Activated CD8-positive, alpha-beta memory T cell treated with anti-CD3 and anti-CD28 coated beads for 36 hours (primary cell): ENCODE measurements at regions not wholly inside any gene's neighbourhood (a gene's known extent, or its start where the extent isn't known, plus 50 kb on each side); places are given as distances from the start of the nearest gene placed in this dataset.

ENCODE experiments used
- CTCF ChIA-PET: fragments of 350-600 bp; sonication (Branson Sonifier 250); formaldehyde crosslinking; loops from one replicate; lab custom pipeline; 2021; ENCODE audit warnings: antibody characterized with exemption; lab: Charles Lee
- POLR2A ChIA-PET: fragments of 350-600 bp; sonication (Branson Sonifier 250); formaldehyde crosslinking; loops from one replicate; lab custom pipeline; 2021; ENCODE audit warnings: antibody characterized with exemption; lab: Charles Lee

GRCh38 chr4:62865261-62865660 lies 1544.0 kb downstream of the TECRL start:
- POLR2A ChIA-PET: no interaction called here
- CTCF ChIA-PET: no interaction called here

GRCh38 chr4:62849696-62850095 lies 1559.6 kb downstream of the TECRL start:
- POLR2A ChIA-PET: no interaction called here
- CTCF ChIA-PET: no interaction called here

GRCh38 chr4:62835631-62836030 lies 1573.6 kb downstream of the TECRL start:
- ChIA-PET POLR2A (no interaction called here), CTCF (no interaction called here)

- ChIA-PET CTCF (no interaction called here), POLR2A (no interaction called here)
Measured at GRCh38 chr4:62822306-62822705, 1586.9 kb downstream of the TECRL start.

- ChIA-PET CTCF (no interaction called here), POLR2A (no interaction called here)
Measured at GRCh38 chr4:62816566-62816965, 1592.7 kb downstream of the TECRL start.

- POLR2A ChIA-PET: no interaction called here
- CTCF ChIA-PET: no interaction called here
Measured at GRCh38 chr4:62814510-62815047, 1594.7 kb downstream of the TECRL start.

- ChIA-PET CTCF (no interaction called here), POLR2A (no interaction called here)
Measured at GRCh38 chr4:62806816-62807215, 1602.4 kb downstream of the TECRL start.

GRCh38 chr4:62804075-62804474 lies 1603.9 kb downstream of the ADGRL3 start:
- POLR2A ChIA-PET: no interaction called here
- CTCF ChIA-PET: no interaction called here

- ChIA-PET CTCF (no interaction called here), POLR2A (no interaction called here)
Measured at GRCh38 chr4:62797221-62797620, 1597.1 kb downstream of the ADGRL3 start.

GRCh38 chr4:62791386-62791785 lies 1591.3 kb downstream of the ADGRL3 start:
- ChIA-PET POLR2A (no interaction called here), CTCF (no interaction called here)

- ChIA-PET CTCF (interaction anchor here (0.6 kb wide), 1 partner anchor 1511 kb away, joined by 3 read pairs; no protein-coding TSS in a partner anchor), POLR2A (no interaction called here)
Measured at GRCh38 chr4:62771983-62772557, 1571.9 kb downstream of the ADGRL3 start.

- ChIA-PET CTCF (no interaction called here), POLR2A (no interaction called here)
Measured at GRCh38 chr4:62740296-62740695, 1540.2 kb downstream of the ADGRL3 start.

- ChIA-PET CTCF (no interaction called here), POLR2A (no interaction called here)
Measured at GRCh38 chr4:62717154-62717553, 1517.0 kb downstream of the ADGRL3 start.

- CTCF ChIA-PET: no interaction called here
- POLR2A ChIA-PET: no interaction called here
Measured at GRCh38 chr4:62711575-62711974, 1511.4 kb downstream of the ADGRL3 start.

- POLR2A ChIA-PET: no interaction called here
- CTCF ChIA-PET: no interaction called here
Measured at GRCh38 chr4:62709618-62710252, 1509.6 kb downstream of the ADGRL3 start.

GRCh38 chr4:62706423-62706822 lies 1506.3 kb downstream of the ADGRL3 start:
- ChIA-PET POLR2A (no interaction called here), CTCF (no interaction called here)

- CTCF ChIA-PET: no interaction called here
- POLR2A ChIA-PET: no interaction called here
Measured at GRCh38 chr4:62683799-62684566, 1483.9 kb downstream of the ADGRL3 start.

GRCh38 chr4:62676962-62677361 lies 1476.8 kb downstream of the ADGRL3 start:
- CTCF ChIA-PET: no interaction called here
- POLR2A ChIA-PET: no interaction called here

- ChIA-PET POLR2A (no interaction called here), CTCF (no interaction called here)
Measured at GRCh38 chr4:62670514-62670913, 1470.4 kb downstream of the ADGRL3 start.

GRCh38 chr4:62661821-62662220 lies 1461.7 kb downstream of the ADGRL3 start:
- POLR2A ChIA-PET: no interaction called here
- CTCF ChIA-PET: no interaction called here

GRCh38 chr4:62656006-62656405 lies 1455.9 kb downstream of the ADGRL3 start:
- ChIA-PET POLR2A (no interaction called here), CTCF (no interaction called here)
